COLO668 (cell line): ENCODE measurements at regions not wholly inside any gene's neighbourhood (a gene's known extent, or its start where the extent isn't known, plus 50 kb on each side); places are given as distances from the start of the nearest gene placed in this dataset.

Experiments
- DNase-seq: peaks from one replicate; lab custom pipeline; 2025; ENCODE audit not compliant: unreplicated experiment; lab: John Stamatoyannopoulos, UW

- no peak for DNase-seq
Measured at GRCh38 chr7:36002900-36003299, 150.2 kb upstream of the EEPD1 start.

- DNase-seq: no peak
Measured at GRCh38 chr7:36003343-36003742, 149.7 kb upstream of the EEPD1 start.

GRCh38 chr7:36005293-36005692, 147.8 kb upstream of the EEPD1 start:
- DNase-seq: no peak

DNA sequence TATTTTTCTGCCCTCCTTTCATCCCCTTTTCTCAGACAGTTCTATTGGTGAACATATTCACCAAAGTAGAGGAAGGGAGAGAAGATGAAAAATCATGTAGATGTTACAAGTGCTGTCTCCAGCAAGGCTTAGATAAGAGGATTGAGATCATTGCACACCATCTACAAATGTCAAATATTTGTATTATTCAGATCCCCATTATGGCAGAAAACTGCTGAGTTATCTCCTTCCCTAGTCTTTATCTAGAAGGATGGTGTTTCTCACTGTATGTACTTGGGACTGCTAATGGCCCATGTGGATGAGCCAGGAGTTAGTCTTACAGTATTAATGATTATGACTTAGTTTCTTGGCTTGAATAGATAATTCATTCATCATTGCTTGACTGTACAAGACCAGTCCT, 147.2 kb upstream of the EEPD1 start:
- DNase-seq: no peak

DNA sequence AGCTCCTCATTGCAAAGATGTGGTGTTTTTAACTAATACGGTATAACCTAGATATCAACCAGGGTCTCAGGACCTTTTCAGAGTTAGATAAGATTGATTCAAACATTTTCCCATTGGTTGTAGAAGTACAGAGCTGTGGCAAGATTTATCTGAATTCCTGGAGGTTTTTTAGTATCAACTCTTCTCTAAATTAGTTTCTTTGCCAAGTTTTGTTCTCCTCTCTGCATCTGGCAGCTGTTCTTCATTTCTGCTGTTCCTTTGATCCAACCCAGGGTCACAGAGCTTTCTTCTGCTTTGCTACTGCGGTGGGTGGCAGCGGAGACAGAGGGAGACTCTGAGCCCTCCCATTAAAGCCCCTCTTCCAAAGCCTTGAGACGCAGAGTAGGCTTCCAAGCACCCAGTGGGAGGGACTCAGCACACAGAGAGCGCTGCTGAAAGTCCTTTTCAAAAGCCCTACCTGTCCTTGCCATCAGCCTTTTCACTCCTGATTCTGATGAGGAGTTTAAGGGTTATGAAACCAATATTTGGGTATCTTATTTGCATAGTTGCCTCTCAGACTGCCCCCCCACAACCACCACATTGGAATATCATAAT, 146.3 kb upstream of the EEPD1 start:
- no peak for DNase-seq

DNA sequence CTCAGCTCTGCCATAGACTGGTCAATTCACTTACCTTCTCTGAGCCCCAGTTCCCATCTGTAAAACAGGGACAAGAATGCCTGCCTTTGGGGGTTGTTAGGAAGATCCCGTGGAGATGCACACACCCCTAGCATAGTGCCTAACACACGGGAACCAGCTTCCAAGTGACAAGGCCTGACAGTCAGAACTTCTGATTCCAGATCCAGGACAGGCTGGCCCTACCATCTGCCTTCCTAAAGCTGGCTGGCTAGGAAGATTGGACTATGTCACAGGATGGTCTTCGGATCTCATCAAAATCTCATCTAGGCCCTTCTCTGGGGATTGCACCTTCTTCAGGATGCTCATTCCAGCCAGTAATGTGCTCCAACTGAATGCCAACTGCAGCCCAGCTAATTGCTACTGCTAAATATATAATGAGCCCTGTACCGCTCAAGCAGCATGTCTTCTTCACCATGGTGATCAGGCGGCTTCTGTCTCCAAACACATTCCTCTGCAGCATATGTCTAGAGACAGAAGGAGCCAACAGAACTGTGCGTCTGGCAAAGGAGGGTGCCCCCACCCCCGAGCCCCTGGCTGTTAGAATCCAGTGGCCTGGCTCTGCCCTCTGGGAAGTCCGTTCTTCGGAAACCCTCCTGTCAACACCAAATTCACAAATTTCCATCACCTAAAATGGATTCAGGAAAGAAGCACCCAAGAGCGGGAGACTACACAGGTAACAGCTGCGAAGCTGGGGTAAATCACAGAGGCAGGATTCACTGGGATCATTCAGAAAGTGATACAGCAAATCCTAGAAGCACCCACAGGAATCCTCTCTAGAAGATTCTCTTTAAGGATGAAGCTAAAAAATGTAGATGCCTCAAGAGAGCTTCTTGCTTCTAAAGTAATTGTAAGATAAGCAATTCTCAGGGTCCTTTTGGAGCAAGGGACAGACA, 142.1 kb upstream of the EEPD1 start:
- no peak for DNase-seq

DNA sequence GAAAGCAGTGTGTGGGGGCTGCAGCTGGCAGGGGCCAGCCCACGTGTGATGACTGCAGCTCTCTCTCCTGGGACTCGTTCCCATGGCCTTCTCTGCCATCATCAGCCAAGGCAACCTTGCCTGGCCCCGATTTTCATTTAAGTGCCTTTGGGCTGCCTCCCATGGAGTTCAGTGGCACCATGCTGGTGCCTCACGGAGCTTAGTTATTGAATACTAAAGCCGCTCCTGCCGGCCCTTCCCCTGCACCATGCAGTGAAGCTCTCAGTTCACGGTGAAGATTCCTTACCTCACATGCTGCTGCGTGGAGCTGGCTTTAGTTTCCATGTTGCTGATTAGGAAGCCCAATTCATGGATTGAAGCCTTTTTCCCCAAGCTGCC, 141.5 kb upstream of the EEPD1 start:
- DNase-seq: no peak

DNA sequence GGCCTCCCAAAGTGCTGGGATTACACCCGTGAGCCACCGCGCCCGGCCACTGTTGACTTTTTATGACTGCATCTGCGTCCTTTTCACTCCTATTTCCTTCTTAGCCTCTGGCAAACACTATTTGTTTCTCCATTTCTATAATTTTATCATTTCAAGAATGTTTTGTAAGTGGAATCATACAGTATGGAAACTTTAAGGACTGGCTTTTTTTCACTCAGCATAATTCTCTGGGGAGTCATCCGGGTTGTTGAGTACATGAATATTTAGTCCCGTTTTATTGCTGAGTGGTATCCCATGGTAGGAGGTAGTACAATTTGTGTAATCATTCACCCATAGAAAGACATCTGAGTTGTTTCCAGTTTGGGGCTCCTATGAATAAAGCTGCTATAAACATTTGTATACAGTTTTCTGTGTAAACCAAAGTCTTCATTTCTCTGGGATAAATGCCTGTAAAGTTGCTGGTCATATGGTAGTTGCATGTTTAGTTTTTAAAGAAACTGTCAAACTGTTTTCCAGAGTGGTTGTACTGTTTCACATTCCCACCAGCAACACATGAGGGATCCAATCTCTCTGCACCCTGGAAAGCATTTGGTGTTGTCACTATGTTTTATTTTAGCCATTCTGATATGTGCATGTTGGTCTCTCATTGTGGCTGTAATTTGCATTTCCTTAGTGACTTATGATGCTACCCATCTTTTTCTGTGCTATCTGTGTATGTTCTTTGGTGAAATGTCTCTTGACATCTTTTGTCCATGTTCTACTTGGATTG, 139.6 kb upstream of the EEPD1 start:
- DNase-seq: no peak

- DNase-seq: no peak
Measured at GRCh38 chr7:36014961-36015360, 138.1 kb upstream of the EEPD1 start.

- DNase-seq: no peak
Measured at GRCh38 chr7:36015733-36016132, 137.3 kb upstream of the EEPD1 start.

DNA sequence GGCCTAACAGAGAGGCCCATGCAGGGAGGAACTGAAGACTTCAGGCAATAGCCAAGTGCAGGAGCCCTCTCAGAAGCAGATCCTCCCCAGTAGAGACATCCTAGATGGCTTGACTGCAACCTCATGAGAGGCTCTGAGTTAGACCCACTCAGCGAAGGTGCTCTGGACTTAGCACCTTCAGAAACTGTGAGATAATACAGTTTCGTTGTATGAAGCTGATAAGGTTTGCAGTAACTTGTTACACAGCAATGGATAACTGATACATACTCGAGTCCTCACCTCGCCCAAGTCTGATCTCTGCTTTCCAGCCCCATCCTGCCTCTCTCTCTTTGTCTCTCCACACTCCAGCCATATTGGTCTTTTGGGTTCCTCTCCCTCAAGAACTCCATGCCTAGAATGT, 136.4 kb upstream of the EEPD1 start:
- DNase-seq: no peak

DNA sequence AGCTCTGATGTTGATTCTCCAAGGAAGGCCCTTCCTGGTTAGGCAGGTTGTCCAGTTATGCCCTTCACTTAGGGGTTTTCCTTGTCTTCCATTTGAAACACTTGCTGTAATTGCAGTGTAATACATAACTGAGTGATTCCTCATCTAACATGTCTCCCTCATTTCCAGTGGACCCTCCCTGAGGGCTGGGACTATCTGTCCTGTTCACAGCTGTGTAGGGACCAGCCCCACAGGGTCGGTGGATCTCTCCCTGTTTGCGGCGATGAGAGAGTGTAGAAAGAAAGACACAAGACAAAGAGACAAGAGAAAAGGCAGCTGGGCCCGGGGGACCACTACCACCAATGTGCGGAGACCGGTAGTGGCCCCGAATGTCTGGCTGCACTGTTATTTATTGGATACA, 135.9 kb upstream of the EEPD1 start:
- no peak for DNase-seq

DNA sequence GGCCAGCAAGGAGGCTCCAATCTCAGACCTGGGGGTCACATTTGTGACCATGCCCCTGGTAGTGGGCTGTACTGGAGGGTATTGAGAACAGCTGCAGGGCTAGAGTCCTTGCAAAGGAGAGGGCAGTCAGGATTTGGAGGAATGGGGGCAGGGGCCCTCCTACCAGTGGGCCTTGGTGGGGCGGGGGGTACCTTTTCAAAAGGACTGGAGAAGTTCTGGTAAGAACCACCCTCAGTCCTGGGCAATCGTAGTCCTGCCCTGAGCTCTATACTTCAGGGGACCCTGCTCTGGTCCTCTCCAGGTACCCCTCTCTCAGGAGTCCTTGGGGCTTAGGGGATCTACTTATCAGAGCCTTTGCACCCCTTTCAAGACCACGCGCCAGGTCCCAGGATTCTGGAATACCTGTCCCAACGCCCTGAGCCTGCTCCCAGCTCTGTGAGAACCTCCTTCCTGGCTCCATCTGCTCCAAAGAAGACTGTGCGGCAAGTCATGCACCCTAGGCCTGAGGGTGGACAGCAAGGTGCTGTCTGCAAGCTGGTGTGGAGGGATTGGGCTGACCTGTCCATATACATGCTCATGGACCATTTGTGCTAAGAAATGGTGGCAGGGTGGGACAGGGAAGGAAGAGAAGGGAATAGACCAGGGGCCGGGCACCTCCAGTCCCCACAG, 134.1 kb upstream of the EEPD1 start:
- no peak for DNase-seq

GRCh38 chr7:36019538-36019937, 133.5 kb upstream of the EEPD1 start:
- DNase-seq: no peak

GRCh38 chr7:36019980-36020379, 133.1 kb upstream of the EEPD1 start:
- DNase-seq: no peak

GRCh38 chr7:36021367-36021766, 131.7 kb upstream of the EEPD1 start:
- DNase-seq: no peak

DNA sequence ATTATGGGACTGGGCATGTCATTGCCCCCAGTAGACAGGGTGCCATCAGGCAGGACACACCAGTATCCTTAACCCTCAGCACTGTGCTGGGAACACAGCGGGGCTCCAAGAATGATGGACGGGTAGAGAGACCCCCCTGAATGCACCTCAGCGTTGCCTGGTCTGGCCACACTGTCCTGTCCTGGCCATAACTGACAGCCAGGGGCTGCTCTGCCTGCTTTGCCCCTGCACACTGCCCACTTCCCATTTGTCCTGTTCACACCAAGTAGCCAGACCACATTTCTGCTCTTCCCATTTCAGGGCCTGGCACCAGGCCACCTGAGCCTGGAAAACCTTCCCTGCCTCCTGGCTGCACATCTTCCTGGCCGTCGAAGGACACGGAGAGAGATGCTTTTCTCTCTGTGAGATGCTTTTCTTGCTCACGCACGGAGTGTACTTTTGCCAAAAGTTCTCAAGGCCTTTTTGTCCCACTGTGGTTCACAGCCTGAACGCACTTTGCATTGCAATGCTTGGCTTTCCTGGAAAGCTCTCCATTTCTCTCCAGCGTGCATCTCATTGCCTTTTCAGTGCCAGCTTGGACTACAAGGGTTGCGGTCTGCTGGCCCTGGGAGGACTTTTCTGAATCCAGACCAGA, 131.0 kb upstream of the EEPD1 start:
- DNase-seq: no peak

DNA sequence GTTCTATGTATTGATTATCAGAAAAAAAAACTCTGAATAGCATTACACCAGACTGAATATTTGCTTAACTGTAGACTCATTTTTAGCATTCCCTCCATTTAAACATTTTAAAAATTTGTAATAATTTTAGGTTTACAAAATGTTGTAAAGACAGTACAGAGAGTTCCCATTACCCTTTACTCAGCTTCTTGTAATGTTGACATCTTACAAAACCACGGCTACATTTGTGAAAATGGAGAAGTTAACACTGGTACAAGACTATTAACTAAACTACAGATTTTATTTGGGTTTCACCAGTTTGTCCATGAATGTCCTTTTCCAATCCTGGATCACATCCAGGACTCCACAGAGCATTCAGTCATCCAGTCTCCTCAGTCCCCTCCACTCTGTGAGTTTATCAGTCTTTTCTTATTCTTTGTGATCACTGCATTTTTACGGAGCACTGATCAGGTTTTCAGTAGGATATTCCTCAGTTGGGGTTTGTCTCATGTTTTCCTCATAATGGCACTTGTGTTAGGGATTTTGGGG, 130.0 kb upstream of the EEPD1 start:
- DNase-seq: no peak

GRCh38 chr7:36025190-36025589, 127.9 kb upstream of the EEPD1 start:
- no peak for DNase-seq

GRCh38 chr7:36029311-36029710, 123.7 kb upstream of the EEPD1 start:
- DNase-seq: no peak
